ENCODE measurements at regions not wholly inside any gene's neighbourhood (a gene's known extent, or its start where the extent isn't known, plus 50 kb on each side); places are given as distances from the start of the nearest gene placed in this dataset.

DNA sequence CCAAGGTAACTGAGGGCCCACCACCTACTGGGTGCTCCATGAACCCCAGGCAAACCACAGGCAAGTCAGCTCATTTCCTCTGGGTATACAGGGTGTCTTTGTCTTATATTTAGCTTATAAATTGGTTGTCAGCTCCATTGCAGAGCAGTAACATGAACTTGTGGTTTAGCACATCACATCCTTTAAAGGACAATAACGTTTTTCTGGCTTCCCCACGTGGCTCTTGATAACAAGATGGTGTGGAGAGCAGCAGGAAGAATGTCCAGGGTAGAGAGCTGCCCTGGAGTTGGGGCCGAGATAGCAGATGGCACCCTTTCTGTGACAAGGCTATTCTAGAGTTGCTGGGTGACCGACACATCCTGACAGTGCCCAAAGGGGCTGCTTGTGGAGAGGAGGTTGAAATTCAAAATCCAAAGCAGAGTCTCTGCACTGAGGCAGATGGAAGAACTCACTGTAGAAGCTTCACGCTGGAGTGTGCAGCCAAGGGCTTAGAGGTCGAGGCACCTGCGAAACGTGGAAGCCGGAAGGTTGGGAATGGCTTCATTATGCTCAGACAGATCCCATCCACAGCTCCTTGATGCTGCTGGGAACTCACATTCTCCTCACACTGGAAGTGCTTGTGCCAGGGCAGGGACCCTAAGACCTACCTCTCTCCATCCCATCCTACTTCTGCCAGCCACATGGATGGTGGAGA lies 133.0 kb upstream of the FRY start:
- FAIRE-seq: no peak

- no peak for FAIRE-seq
Observed at GRCh38 chr13:31901985-31902384, 129.6 kb upstream of the FRY start.

- no peak for FAIRE-seq
Observed at GRCh38 chr13:31903111-31903815, 128.3 kb upstream of the FRY start.

GRCh38 chr13:31904941-31905824 lies 126.4 kb upstream of the FRY start:
- no peak for FAIRE-seq

GRCh38 chr13:31905961-31906360 lies 125.6 kb upstream of the FRY start:
- FAIRE-seq: no peak

GRCh38 chr13:31908696-31909411 lies 122.7 kb upstream of the FRY start:
- no peak for FAIRE-seq

DNA sequence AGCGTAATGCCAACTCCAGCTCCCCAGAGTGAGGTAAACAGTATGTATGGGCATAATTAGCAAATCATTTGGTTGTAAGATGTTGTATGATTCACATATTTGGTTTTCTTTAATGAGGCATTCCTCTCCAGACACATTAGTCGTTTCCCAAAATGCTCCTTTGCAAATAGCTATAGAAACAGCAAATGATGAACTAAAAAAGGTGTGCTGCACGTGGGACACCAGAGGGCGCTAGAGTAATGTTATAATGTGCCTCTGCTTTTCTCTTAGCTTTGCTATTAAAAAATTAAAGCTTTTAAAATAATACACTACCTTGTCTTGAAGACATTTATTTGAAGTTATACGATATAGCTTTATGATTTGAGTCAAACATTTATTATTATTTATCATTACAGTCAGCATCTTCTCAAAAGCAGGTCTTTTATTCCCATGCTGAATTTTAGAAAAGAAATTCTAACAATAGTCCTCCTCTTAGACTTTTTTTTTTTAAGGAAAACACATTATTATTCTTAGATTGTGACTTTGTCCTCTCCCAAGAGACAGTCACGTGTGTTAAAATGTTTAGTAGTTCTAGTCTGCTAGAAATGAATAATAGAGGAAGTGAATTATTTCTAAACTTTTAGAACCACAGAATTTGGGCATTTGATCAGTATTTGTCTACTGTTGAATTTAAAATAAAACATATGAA lies 121.6 kb upstream of the FRY start:
- FAIRE-seq: peak; percentile 83

- no peak for FAIRE-seq
Observed at GRCh38 chr13:31910633-31911032, 120.9 kb upstream of the FRY start.

GRCh38 chr13:31912647-31913401 lies 118.8 kb upstream of the FRY start:
- FAIRE-seq: no peak

DNA sequence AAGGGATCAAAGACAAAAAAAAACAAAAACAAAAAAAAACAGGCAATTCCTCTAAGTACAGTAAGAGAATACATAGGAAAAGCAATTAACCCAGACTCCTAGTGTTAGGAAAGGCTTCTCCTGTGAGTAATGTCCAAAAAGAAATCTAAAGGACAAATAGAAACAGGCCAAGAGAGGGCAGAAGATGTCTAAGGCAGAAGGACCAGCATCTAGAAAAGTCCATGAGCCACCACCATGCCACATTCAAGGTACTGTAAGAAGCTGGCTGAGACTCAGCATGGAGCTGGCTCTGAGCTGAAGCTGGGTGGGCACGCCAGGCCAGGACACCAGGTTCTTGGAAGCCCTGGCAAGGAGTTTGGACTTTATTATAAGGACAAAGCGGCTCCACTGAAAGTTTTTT lies 118.1 kb upstream of the FRY start:
- no peak for FAIRE-seq

- FAIRE-seq: no peak
Observed at GRCh38 chr13:31914843-31915242, 116.7 kb upstream of the FRY start.

DNA sequence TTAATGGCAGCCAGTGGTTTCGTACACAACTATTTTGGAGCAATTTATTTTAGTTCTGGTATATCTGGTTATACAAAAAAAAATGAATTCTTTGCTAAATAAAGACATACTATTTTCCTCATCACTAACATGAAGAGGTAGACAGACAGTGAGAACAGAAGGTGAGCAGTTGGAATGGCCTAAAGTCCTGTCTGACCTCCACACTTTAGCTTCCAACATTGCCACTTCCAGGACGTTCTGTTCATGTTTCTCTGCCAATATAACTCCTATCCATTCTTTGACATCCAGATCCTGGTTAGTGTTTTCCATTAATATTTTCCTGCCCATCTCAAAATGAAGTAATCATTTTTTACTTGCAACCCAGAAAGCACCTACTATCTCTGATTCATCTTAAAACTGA lies 112.9 kb upstream of the FRY start:
- no peak for FAIRE-seq

GRCh38 chr13:31919241-31919640 lies 112.3 kb upstream of the FRY start:
- no peak for FAIRE-seq

- FAIRE-seq: no peak
Observed at GRCh38 chr13:31919971-31920726, 111.4 kb upstream of the FRY start.

GRCh38 chr13:31920727-31921100 lies 110.9 kb upstream of the FRY start:
- no peak for FAIRE-seq

DNA sequence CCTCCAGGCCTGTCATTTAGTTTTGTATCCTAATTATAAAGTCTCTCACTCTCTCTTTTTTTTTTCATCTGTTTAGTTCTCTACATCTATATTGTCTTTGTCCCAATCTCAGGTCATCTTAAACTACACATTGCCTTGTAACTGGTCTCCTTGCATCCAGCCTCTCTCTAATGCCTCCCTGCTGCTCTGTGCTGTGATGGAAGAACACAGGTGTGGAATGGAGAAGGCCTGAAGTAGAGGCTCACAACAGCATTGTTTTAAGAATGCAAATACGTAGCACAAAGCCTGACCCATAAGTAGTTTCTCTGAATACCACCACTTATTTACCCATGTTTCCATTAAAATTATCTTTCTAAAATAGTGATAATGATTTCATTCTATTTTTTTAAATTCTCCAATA lies 108.8 kb upstream of the FRY start:
- no peak for FAIRE-seq

- FAIRE-seq: no peak
Observed at GRCh38 chr13:31923134-31923763, 108.3 kb upstream of the FRY start.

DNA sequence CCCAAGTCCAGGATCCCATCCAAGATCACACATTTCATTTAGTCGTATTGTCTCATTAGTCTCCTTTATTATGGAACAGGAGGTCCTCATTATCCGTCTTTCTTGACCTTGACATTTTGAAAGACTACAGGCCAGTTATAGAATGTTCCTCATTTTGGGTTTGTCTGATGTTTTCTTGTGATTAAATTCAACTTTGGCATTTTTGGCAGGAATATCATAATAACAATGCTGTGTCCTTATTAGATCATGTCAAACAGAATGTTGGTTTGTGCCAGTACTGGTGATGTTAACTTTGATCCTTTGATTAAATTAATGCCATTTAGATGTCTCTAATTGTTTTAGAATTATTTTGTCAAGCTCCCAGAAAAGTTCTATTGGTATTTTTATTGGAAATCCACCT lies 106.5 kb upstream of the FRY start:
- FAIRE-seq: no peak

GRCh38 chr13:31927219-31927653 lies 104.3 kb upstream of the FRY start:
- no peak for FAIRE-seq

DNA sequence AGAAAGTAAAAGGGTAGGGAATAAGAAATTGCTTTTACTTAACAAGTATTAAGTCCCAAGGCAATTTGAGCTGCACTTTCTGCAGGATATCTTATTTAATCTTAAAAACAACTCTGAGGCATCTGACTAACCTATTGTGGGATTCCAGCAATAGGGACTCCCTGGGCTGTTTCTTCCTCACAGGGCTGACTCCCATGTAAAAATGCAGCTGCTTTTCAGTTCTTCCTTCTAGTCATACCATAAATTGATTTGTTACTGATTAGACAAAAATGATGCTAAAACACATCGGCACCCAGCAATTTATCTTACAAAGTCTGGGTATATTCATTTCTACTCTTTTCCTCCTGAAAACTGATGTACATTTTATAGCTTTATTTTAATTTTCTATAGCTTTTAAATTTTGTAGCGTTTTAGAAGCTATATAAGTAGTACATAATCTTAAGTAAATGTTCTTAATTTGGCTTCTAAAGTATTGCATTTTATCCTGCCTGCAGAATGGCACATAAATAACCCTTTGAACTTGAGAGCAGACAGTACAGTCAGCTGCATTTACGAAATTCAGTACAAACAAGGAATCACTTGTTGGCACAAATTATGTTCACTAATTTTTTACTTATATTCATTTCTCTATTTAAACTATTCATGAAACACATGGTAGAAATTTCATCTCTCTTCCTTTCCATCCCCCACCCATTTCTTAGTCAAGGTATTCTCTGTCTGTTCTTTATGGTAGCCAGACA lies 102.4 kb upstream of the FRY start:
- no peak for FAIRE-seq
